AG04450 (cell line): ENCODE measurements at regions not wholly inside any gene's neighbourhood (a gene's known extent, or its start where the extent isn't known, plus 50 kb on each side); places are given as distances from the start of the nearest gene placed in this dataset.

Source experiments
- CTCF ChIA-PET: fragments of 300-600, 350-600 bp; formaldehyde crosslinking; extraction: SDS; loops from one replicate; lab custom pipeline; 2022; ENCODE audit warnings: antibody characterized with exemption, inconsistent platforms; lab: Charles Lee
- POLR2A ChIA-PET: fragments of 350-600 bp; formaldehyde crosslinking; extraction: SDS; loops from one replicate; lab custom pipeline; 2021; ENCODE audit warnings: antibody characterized with exemption, inconsistent platforms; lab: Yijun Ruan, JAX
- DNase-seq: peaks from one replicate; pipeline ENCODE4 v3.0.0-alpha.2; 2011; ENCODE audit warnings: low read depth, low spot score
- H3K27ac ChIP-seq: one replicate; pipeline ENCODE4 v1.5.1; 2012; ENCODE audit warnings: low read depth, low read length, control low read depth
- H3K27me3 ChIP-seq: one replicate; pipeline ENCODE4 v1.6.0; 2012; ENCODE audit warnings: low read length; ENCODE audit not compliant: control insufficient read depth, insufficient read depth
- H3K4me3 ChIP-seq: 2 replicates; pipeline ENCODE4 v1.5.1; 2011; ENCODE audit warnings: mild to moderate bottlenecking, low read depth, low read length, control low read depth
- H3K9me3 ChIP-seq: 2 replicates; pipeline ENCODE4 v1.5.1; 2012; ENCODE audit warnings: low read length; ENCODE audit not compliant: control insufficient read depth, insufficient read depth
- TF ChIP-seq, protein P1 (sequence below): IDR thresholded peaks from 2 replicates; pipeline ENCODE4 v1.5.1; 2011; ENCODE audit warnings: low read depth, low read length, control low read depth, inconsistent platforms

GRCh38 chr10:98326621-98327027 is 58.6 kb upstream of the LOXL4 start:
- TF ChIP-seq, protein P1, sequence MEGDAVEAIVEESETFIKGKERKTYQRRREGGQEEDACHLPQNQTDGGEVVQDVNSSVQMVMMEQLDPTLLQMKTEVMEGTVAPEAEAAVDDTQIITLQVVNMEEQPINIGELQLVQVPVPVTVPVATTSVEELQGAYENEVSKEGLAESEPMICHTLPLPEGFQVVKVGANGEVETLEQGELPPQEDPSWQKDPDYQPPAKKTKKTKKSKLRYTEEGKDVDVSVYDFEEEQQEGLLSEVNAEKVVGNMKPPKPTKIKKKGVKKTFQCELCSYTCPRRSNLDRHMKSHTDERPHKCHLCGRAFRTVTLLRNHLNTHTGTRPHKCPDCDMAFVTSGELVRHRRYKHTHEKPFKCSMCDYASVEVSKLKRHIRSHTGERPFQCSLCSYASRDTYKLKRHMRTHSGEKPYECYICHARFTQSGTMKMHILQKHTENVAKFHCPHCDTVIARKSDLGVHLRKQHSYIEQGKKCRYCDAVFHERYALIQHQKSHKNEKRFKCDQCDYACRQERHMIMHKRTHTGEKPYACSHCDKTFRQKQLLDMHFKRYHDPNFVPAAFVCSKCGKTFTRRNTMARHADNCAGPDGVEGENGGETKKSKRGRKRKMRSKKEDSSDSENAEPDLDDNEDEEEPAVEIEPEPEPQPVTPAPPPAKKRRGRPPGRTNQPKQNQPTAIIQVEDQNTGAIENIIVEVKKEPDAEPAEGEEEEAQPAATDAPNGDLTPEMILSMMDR, result no peak
- no peak for DNase-seq
- H3K9me3 ChIP-seq, result no peaks in the 10 kb centered on the region; the same call in none of the 2 replicates
- H3K27ac ChIP-seq, result no peak overlapping the region
- H3K4me3 ChIP-seq, result no peak overlapping the region
- ChIA-PET POLR2A (no interaction called here), CTCF (interaction anchor here (3.5 kb wide), 1 partner anchor 17 kb away, joined by 14 read pairs; no protein-coding TSS in a partner anchor)
- no peaks in the 10 kb centered on the region for H3K27me3 ChIP-seq

DNA sequence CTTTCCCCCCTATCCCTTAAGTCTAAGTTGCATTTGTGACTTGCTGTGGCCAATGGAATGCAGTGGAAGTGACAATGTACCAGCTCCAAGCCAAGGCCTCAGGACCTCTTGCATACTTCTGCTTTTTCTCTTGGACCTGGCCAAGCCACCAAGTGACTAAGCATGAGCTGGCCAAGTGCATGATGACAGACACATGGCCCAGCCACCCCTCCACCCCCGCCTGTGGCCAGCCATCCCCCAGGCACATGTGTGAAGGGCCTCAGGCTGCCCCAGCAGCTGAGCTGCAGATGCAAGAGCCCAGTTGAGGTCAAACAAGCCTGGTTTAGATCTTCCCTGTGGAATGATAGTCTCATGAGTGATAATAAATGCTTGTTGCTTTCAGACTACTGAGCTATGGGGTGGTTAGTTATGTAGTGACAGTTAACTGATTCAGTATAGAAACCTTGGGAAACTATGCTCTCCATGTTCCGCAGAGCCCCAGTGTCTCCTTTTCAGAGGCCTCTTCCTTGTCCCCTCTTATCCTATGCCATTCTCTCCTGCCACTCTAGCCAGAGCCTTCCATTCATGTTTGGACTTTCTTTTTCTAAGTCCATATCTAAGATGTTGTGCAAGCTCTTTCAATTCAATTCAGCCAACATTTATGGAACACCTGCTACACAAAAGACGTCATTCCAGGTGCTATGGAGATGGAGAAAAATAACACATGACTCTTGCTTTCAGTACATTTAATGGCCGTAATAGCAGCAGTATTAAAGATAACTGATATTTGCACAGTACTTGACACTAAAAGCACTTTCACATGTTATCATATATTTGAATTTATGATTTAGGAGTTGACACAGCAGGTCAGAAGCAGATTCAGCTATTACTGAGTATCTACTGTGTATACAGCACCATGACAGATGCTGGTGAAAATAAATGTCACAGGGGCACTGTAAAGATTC is 55.5 kb upstream of the LOXL4 start:
- H3K9me3 ChIP-seq, result no peaks in the 10 kb centered on the region; the same call in none of the 2 replicates
- no peaks in the 10 kb centered on the region for H3K27me3 ChIP-seq
- ChIA-PET POLR2A (interaction anchor here (0.6 to 2.4 kb wide), 10 partner anchors 21 to 137 kb away, joined by 3 to 9 read pairs (median 4); partner anchors contain the start of gene PYROXD2), CTCF (interaction anchor here (1.2 to 3.3 kb wide), 3 partner anchors 10 to 126 kb away, joined by 3 to 29 read pairs (median 6); no protein-coding TSS in a partner anchor)
- TF ChIP-seq, protein P1, result no peak
- peak; percentile 87 for DNase-seq
- peak overlapping the region; percentile 71 for H3K27ac ChIP-seq
- no peak overlapping the region for H3K4me3 ChIP-seq

DNA sequence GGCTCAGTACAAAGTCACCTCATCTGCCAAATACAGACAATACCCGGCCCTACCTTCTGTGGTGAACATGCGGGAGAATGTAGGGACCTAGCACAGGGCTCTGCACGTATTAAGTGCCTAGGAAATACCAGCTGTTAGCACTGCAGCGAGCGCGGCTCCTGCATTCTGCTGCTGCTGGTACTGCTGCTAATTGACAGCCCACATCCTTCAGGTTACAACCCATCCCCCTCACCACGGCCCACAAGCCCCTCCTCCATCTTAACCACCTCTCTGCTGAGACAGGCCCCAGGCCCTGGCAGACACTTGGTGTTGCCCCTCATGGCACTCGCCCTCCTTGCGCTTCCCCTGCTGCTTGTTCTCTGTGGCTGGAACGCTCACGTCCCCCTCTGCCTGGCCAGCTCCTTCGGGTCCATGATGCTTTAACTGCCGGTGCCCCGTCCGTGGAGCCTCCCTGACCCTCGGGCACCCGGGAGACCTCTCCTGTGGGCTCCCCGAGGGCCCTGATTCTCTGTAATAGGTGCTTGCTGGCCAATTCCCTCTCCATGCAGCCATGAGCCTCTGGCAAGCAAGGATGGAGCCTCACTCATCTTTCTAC is 53.3 kb upstream of the LOXL4 start:
- Histone ChIP-seq H3K27me3 (no peaks in the 10 kb centered on the region), H3K9me3 (peaks cover 6% of the 10 kb centered on the region; the same call in 1 of the 2 replicates), H3K27ac (no peak overlapping the region), H3K4me3 (no peak overlapping the region)
- DNase-seq, result no peak
- POLR2A ChIA-PET, result interaction anchor here (0.5 kb wide), 1 partner anchor 94 kb away, joined by 4 read pairs; the partner anchor contains the start of gene PYROXD2
- TF ChIP-seq, protein P1, result no peak
- CTCF ChIA-PET, result interaction anchor here (1.3 to 3.3 kb wide), 2 partner anchors 12 kb away, joined by 9 to 29 read pairs; no protein-coding TSS in a partner anchor

GRCh38 chr10:98320486-98321185 is 52.6 kb upstream of the LOXL4 start:
- TF ChIP-seq, protein P1, result no peak
- POLR2A ChIA-PET, result interaction anchor here (0.5 kb wide), 1 partner anchor 94 kb away, joined by 4 read pairs; the partner anchor contains the start of gene PYROXD2
- no peak for DNase-seq

More at GRCh38 chr10:98320486-98321185, 52.6 kb upstream of the LOXL4 start:
- Histone ChIP-seq H3K27ac (no peak overlapping the region), H3K27me3 (no peaks in the 10 kb centered on the region), H3K9me3 (peaks cover 6% of the 10 kb centered on the region; the same call in 1 of the 2 replicates), H3K4me3 (no peak overlapping the region)
- CTCF ChIA-PET, result interaction anchor here (1.3 kb wide), 1 partner anchor 11 kb away, joined by 9 read pairs; no protein-coding TSS in a partner anchor
